HL-60 (cell line): ENCODE measurements at regions not wholly inside any gene's neighbourhood (a gene's known extent, or its start where the extent isn't known, plus 50 kb on each side); places are given as distances from the start of the nearest gene placed in this dataset.

Experiments
- GABPA ChIP-seq: IDR thresholded peaks from 2 replicates; pipeline ENCODE4 v1.6.1; 2012; ENCODE audit warnings: low read depth
- POLR2AphosphoS5 ChIP-seq: IDR thresholded peaks from 2 replicates; pipeline ENCODE4 v1.6.1; 2012; ENCODE audit warnings: low read depth
- TF ChIP-seq, protein P1 (sequence below): IDR thresholded peaks from one replicate; pipeline ENCODE4 v1.5.1; 2011; ENCODE audit warnings: low read length, control low read depth, inconsistent platforms; ENCODE audit not compliant: insufficient read depth
- TF ChIP-seq, protein P2 (sequence below): IDR thresholded peaks from 2 replicates; pipeline ENCODE4 v1.6.1; 2012; ENCODE audit warnings: low read depth; ENCODE audit not compliant: insufficient replicate concordance

GRCh38 chr10:128483216-128483615, 357.0 kb upstream of the MKI67 start:
- TF ChIP-seq, protein P1, sequence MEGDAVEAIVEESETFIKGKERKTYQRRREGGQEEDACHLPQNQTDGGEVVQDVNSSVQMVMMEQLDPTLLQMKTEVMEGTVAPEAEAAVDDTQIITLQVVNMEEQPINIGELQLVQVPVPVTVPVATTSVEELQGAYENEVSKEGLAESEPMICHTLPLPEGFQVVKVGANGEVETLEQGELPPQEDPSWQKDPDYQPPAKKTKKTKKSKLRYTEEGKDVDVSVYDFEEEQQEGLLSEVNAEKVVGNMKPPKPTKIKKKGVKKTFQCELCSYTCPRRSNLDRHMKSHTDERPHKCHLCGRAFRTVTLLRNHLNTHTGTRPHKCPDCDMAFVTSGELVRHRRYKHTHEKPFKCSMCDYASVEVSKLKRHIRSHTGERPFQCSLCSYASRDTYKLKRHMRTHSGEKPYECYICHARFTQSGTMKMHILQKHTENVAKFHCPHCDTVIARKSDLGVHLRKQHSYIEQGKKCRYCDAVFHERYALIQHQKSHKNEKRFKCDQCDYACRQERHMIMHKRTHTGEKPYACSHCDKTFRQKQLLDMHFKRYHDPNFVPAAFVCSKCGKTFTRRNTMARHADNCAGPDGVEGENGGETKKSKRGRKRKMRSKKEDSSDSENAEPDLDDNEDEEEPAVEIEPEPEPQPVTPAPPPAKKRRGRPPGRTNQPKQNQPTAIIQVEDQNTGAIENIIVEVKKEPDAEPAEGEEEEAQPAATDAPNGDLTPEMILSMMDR, result no peak
- TF ChIP-seq POLR2AphosphoS5 (no peak), GABPA (no peak)
- TF ChIP-seq, protein P2, sequence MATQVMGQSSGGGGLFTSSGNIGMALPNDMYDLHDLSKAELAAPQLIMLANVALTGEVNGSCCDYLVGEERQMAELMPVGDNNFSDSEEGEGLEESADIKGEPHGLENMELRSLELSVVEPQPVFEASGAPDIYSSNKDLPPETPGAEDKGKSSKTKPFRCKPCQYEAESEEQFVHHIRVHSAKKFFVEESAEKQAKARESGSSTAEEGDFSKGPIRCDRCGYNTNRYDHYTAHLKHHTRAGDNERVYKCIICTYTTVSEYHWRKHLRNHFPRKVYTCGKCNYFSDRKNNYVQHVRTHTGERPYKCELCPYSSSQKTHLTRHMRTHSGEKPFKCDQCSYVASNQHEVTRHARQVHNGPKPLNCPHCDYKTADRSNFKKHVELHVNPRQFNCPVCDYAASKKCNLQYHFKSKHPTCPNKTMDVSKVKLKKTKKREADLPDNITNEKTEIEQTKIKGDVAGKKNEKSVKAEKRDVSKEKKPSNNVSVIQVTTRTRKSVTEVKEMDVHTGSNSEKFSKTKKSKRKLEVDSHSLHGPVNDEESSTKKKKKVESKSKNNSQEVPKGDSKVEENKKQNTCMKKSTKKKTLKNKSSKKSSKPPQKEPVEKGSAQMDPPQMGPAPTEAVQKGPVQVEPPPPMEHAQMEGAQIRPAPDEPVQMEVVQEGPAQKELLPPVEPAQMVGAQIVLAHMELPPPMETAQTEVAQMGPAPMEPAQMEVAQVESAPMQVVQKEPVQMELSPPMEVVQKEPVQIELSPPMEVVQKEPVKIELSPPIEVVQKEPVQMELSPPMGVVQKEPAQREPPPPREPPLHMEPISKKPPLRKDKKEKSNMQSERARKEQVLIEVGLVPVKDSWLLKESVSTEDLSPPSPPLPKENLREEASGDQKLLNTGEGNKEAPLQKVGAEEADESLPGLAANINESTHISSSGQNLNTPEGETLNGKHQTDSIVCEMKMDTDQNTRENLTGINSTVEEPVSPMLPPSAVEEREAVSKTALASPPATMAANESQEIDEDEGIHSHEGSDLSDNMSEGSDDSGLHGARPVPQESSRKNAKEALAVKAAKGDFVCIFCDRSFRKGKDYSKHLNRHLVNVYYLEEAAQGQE, result no peak
